NT2/D1 (cell line): ENCODE measurements at regions not wholly inside any gene's neighbourhood (a gene's known extent, or its start where the extent isn't known, plus 50 kb on each side); places are given as distances from the start of the nearest gene placed in this dataset.

Experiments
- SUZ12 ChIP-seq: IDR thresholded peaks from 2 replicates; pipeline ENCODE4 v1.6.1; 2011; ENCODE audit not compliant: insufficient read length, insufficient read depth; ENCODE audit errors: extremely low read depth
- ZNF274 ChIP-seq: IDR thresholded peaks from 2 replicates; pipeline ENCODE4 v1.6.1; 2011; ENCODE audit warnings: mild to moderate bottlenecking, low read depth, low read length

GRCh38 chr5:25439025-25439424 lies 794.2 kb upstream of the CDH10 start:
- no peak for TF ChIP-seq SUZ12
- TF ChIP-seq ZNF274, result no peak
